ENCODE measurements at regions not wholly inside any gene's neighbourhood (a gene's known extent, or its start where the extent isn't known, plus 50 kb on each side); places are given as distances from the start of the nearest gene placed in this dataset.

GRCh38 chr20:60147004-60147403 is 188.8 kb downstream of the CDH26 start:
- in situ Hi-C loops (cut with HindIII; ENCODE audit: low sequenced_read_pairs), result no loop called here
- no peak for DNase-seq (ENCODE audit: low read depth, low spot score)
- no peak overlapping the region for H3K4me3 ChIP-seq (ENCODE audit: low read depth, low read length)

DNA sequence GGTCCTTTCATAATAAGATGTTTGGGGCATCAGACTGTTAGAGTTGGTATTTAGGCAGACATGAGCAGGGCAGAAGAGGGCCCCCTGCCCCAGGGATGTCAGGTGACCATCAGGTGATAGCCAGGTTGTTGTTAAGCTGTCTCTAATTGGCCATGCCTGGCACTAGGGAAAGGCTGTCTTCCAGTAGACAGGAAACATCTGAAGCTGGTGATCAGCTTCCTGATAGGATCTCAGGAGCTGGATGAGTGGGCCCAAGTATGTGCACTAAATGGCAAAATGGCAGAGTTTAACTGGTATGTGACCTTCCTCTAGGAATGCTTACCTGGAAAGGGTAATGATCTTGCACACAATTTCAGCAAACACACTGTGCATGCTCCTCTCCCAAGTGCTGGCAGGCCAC is 190.7 kb downstream of the CDH26 start:
- TF ChIP-seq CTCF (IDR thresholded peaks at IDR 0.05; ENCODE audit: low read depth, low read length), result no peak
- in situ Hi-C loops (cut with HindIII; ENCODE audit: low sequenced_read_pairs), result no loop called here
- no peak overlapping the region for H3K4me3 ChIP-seq (ENCODE audit: low read depth, low read length)
- no peak for DNase-seq (ENCODE audit: low read depth, low spot score)

More at GRCh38 chr20:60147004-60147403, 188.8 kb downstream of the CDH26 start:
- no peak for TF ChIP-seq CTCF (IDR thresholded peaks at IDR 0.05; ENCODE audit: low read depth, low read length)

DNA sequence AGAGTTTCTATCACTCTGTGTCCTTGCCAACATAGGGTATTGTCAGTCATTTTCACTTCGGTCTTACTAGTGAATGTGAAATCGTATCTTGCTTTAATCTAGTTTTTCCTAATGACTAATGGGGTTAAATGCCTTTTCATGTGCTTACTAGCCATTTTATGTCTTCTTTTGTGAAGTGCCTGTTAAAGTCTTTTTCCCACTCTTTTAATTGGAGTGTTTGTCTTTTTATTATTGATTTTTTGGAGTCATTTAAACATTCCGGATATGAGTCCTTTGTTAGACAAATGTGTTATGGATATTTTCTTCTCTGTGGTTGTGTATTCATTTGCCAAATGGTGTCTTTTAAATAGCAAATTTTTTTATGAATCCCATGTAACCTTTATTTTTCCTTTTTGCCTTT is 194.6 kb downstream of the CDH26 start:
- in situ Hi-C loops (cut with HindIII; ENCODE audit: low sequenced_read_pairs), result no loop called here
- TF ChIP-seq CTCF (IDR thresholded peaks at IDR 0.05; ENCODE audit: low read depth, low read length), result no peak
- no peak overlapping the region for H3K4me3 ChIP-seq (ENCODE audit: low read depth, low read length)
- no peak for DNase-seq (ENCODE audit: low read depth, low spot score)

- no peak for TF ChIP-seq CTCF (IDR thresholded peaks at IDR 0.05; ENCODE audit: low read depth, low read length)
- no peak for DNase-seq (ENCODE audit: low read depth, low spot score)
- in situ Hi-C loops (cut with HindIII; ENCODE audit: low sequenced_read_pairs), result no loop called here
- no peak overlapping the region for H3K4me3 ChIP-seq (ENCODE audit: low read depth, low read length)
Observed at GRCh38 chr20:60160451-60161145, 202.4 kb downstream of the CDH26 start.

DNA sequence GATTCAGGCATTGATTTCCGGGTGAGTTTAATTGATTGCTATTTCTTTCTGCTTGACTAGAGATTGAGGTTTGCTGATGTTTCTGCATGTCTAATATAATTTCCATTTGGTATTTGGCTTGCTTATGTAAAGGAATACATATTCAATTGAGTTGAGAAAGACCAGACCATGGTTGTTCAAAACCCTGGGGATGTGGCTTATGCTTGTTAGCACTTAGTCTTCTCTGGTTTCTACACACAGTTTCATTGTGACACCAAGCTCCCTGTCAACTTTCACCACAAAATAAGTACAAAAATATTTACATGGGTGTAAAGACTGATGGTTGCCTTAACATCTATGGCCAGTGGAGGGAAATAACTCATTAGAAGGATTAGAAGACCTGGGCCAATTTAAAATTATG is 209.6 kb downstream of the CDH26 start:
- DNase-seq (ENCODE audit: low read depth, low spot score), result no peak
- in situ Hi-C loops (cut with HindIII; ENCODE audit: low sequenced_read_pairs), result no loop called here
- no peak for TF ChIP-seq CTCF (IDR thresholded peaks at IDR 0.05; ENCODE audit: low read depth, low read length)
- no peak overlapping the region for H3K4me3 ChIP-seq (ENCODE audit: low read depth, low read length)

DNA sequence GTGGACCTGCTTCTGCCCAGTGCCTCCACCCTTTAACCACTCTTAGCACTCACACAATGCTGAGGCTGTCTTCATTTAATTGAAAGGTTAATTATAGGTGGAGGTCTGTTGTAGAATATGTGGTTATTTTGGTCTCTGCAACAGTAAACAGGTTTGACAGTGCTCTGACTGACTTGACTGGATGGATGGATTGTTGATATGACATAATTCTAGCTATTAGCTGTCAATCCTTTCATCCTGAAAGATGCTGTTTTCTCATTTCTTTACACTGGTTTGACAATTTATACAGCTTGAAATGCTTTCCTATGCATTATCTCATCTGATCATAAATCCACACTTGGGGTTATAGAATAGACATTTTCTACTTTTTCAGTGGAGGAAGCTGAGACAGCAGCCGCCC is 210.7 kb downstream of the CDH26 start:
- no peak for DNase-seq (ENCODE audit: low read depth, low spot score)
- H3K4me3 ChIP-seq (ENCODE audit: low read depth, low read length), result no peak overlapping the region
- no peak for TF ChIP-seq CTCF (IDR thresholded peaks at IDR 0.05; ENCODE audit: low read depth, low read length)
- in situ Hi-C loops (cut with HindIII; ENCODE audit: low sequenced_read_pairs), result no loop called here
